ENCODE measurements at regions not wholly inside any gene's neighbourhood (a gene's known extent, or its start where the extent isn't known, plus 50 kb on each side); places are given as distances from the start of the nearest gene placed in this dataset.
"Not testable (repeated sequence)": the region's sequence is repeated elsewhere in the genome, so short reads cannot be mapped to it uniquely, and the experiment has no call there.

DNA sequence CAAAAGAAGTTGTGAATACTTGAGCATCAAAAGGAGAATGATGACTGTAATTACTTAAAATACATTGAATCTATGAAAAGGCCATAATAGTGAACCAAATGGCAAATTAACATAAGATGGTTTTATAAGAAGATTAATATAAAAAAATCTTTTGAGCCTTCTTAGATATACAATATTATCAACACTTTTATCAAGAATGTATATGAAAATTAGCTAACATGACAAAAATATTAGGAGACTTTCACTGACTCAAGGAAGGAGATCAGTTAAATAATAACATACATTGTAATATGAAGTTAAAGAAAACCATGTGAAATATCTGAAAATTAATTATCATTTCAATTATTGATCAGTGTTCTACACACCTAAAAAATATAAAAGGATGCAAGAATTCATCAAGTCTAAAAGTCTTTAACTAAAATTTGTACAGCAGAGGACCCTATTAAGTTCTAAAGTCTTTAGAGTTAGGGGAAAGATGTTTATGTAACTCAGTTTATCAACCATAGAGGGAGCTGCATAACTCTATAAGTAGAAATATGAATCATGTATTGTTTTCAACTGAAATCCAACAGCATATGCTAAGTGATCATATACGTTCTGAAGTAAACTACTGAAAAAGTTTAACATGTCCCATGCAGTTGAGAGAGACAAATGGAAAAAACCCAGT lies 756.1 kb upstream of the MIR17HG start:
- Mint-ChIP-seq H3K9me3 (peaks cover 2 to 9% (median 7%) of the 10 kb centered on the region in 3 donors), H3K4me1 (no peaks in the 10 kb centered on the region)

DNA sequence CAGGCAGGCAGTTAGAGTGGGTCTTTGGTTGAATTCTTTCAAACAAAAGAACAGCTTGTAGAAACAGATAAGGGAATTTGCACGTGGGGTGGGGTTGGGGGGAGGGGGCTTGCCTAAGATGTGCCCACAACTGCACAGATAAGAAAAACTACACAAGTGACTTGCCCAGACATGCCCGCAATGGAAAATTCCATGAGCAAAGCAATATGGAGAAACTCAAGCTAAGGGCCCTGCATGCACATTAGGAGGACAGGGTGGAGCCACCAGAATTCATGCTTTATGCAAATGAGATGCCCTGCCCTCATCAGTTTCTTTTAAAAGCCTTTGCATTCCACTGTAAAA lies 755.6 kb upstream of the MIR17HG start:
- H3K9me3 Mint-ChIP-seq, result peaks cover 2 to 9% (median 7%) of the 10 kb centered on the region in 3 donors
- peaks cover 1% of the 10 kb centered on the region for H3K36me3 Mint-ChIP-seq
- H3K4me1 Mint-ChIP-seq, result no peaks in the 10 kb centered on the region
- H3K27ac Mint-ChIP-seq, result no peak overlapping the region
- H3K4me3 Mint-ChIP-seq, result no peak overlapping the region
- no peaks in the 10 kb centered on the region for H3K27me3 Mint-ChIP-seq

More for the DNA sequence above, 756.1 kb upstream of the MIR17HG start:
- H3K27me3 Mint-ChIP-seq, result no peaks in the 10 kb centered on the region
- no peak overlapping the region for H3K4me3 Mint-ChIP-seq
- H3K36me3 Mint-ChIP-seq, result peaks cover 1% of the 10 kb centered on the region
- H3K27ac Mint-ChIP-seq, result no peak overlapping the region

DNA sequence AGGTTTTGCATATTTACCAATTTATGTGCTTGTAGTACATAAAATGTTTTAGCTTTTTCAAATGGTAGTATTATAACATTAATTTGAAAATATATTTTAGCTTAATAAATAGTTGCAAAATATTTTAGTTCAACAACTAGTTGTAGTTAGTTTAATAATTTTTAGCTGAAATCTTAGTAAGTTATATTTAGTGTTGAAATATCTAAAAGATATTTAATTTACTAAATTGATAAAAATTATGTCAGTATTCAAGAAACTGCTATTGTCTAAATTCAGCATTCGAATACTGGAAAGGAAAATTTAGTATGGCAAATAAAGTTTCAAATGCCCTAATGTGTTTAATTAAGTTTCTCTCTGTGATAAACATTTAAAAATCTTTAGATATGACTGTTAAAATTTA lies 754.5 kb upstream of the MIR17HG start:
- Mint-ChIP-seq H3K27ac (no peak overlapping the region), H3K27me3 (no peaks in the 10 kb centered on the region), H3K4me1 (no peaks in the 10 kb centered on the region), H3K36me3 (peaks cover 1% of the 10 kb centered on the region), H3K9me3 (peaks cover 2 to 9% (median 7%) of the 10 kb centered on the region in 3 donors), H3K4me3 (no peak overlapping the region)

DNA sequence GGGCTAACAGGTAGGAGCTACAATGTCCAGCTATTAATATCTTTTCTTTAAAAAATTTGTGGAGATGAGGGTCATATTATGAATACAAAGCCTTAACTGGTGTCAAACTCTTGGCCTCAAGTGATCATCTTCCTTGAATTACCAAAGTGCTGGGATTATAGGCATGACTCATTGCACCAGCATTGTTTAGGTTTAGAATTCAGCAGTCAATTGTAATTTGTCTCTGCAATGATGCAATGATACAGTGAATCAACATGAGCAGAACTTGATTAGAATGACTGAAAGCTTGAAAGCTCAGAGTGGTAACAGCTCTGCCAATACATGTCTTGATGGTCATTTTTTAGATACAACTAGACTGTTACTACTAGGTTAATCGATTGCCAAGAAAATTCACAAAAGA lies 752.8 kb upstream of the MIR17HG start:
- Mint-ChIP-seq H3K4me1 (no peaks in the 10 kb centered on the region), H3K4me3 (no peak overlapping the region), H3K27ac (no peak overlapping the region), H3K27me3 (no peaks in the 10 kb centered on the region), H3K36me3 (peaks cover 1% of the 10 kb centered on the region), H3K9me3 (peaks cover 2 to 11% (median 9%) of the 10 kb centered on the region in 3 donors)

DNA sequence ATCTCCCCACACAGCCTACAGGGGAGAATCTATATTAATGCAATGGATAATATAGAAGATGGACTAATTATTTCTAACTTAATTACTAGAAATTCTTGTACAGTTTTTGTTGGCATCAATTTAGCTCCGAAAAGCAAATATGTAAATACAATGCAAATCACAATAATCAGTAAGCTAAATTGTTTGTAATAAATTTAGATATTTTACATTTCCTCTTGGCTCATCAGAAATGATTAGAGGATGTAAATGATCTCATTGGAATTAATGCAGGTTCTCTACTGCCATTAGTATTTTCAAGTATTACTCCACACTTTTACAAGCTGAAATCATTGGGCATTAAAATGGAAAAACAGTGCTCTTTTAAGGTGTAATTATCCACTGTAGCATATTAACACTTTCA lies 741.8 kb upstream of the MIR17HG start:
- Mint-ChIP-seq H3K4me1 (no peaks in the 10 kb centered on the region), H3K36me3 (no peaks in the 10 kb centered on the region), H3K27ac (no peak overlapping the region), H3K4me3 (no peak overlapping the region), H3K27me3 (no peaks in the 10 kb centered on the region), H3K9me3 (peaks cover 0 to 5% (median 3%) of the 10 kb centered on the region in 3 donors)

DNA sequence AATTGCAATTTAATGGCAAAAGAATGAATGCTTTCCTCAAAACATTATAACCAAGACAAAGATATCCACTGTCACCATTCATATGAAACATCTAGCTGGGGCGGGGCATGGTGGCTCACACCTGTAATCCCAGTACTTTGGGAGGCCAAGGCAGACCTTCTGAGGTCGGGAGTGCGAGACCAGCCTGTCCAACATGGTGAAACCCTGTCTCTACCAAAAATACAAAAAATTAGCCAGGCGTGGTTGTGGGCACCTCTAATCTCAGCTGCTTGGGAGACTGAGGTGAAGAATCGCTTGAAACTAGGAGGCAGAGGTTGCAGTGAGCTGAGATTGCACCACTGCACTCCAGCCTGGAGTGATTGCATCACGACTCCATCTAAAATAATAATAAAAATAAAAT lies 740.6 kb upstream of the MIR17HG start:
- not testable (repeated sequence) for H3K27me3 Mint-ChIP-seq, H3K36me3 Mint-ChIP-seq, H3K9me3 Mint-ChIP-seq, H3K4me3 Mint-ChIP-seq, H3K4me1 Mint-ChIP-seq, H3K27ac Mint-ChIP-seq

DNA sequence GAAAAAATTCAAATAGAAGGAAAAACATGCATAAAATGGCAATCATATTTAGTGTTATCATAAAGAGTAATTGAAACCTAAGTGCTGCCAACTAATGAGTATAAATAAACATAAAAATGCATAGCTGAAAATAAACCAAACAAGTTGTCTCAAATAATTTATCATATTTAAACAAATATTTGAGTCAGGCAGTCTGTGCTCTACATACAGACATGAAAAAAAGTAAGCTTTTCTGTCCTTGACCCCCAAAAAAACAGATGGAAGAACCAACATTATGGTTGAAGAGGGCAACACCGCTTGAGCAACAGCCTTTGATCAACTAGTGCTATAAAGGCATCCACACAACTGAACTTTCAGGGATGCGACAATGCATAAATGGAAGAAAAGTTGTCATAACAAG lies 735.1 kb upstream of the MIR17HG start:
- Mint-ChIP-seq H3K27ac (no peak overlapping the region), H3K27me3 (no peaks in the 10 kb centered on the region), H3K9me3 (peaks cover 2 to 8% (median 6%) of the 10 kb centered on the region in 3 donors), H3K4me1 (no peaks in the 10 kb centered on the region), H3K4me3 (no peak overlapping the region), H3K36me3 (no peaks in the 10 kb centered on the region)

DNA sequence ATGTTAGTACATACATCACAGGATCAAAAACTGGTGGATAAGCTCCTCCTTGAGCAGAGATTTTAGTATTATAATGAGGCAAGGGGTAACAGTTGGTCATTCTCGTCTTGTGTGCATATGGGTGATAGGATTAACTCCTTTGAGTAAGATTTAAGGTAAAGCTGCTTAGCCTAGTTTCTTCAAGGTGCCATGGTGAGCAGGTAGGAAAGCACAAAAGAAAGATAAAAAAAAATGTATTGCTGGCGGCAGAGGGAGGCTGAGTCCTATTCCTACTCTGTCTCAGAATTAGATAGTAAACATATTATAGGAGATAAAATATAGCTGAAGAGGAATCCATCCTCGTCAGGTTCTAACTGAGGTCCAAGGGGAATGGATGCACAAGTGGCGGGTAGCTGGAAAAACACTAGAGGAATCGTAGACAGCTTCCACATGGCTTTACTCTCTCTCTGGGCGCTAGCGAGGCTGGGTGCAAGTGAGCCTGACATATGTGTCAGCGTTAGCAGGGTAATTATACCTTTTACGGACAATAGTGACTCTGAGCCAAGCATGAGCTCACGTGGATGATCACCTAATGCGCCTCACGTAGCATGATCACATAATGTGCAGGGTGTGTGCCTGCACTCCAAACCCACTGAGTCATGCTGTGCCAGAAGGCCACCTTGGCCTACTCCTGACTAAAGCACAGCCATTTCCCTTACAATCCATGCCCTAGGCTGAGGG lies 734.3 kb upstream of the MIR17HG start:
- Mint-ChIP-seq H3K9me3 (peaks cover 2 to 8% (median 6%) of the 10 kb centered on the region in 3 donors), H3K27me3 (no peaks in the 10 kb centered on the region), H3K4me1 (no peaks in the 10 kb centered on the region), H3K27ac (no peak overlapping the region), H3K4me3 (no peak overlapping the region), H3K36me3 (no peaks in the 10 kb centered on the region)

DNA sequence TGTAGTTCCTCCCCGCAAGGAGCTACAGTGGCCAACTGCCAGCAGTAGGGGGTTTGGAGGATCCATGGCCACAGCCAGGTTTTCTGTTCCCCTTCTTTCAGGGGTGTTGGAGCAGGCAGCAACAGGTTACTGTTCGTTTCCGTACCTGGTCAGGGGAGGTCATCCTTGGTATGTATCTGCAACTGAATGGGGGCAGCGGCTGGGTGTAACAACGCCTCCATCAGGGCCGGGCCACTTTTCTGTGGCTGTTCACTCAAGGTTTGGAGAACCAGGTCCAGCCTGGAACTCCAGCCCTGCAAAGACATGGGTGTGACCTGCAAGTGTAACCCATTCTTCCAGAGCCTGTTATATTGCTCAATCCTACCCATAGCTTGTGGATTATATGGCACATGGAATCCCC lies 732.3 kb upstream of the MIR17HG start:
- no peak overlapping the region for H3K4me3 Mint-ChIP-seq
- no peaks in the 10 kb centered on the region for H3K36me3 Mint-ChIP-seq
- H3K27ac Mint-ChIP-seq, result no peak overlapping the region
- H3K9me3 Mint-ChIP-seq, result peaks cover 2 to 12% (median 6%) of the 10 kb centered on the region in 3 donors
- H3K27me3 Mint-ChIP-seq, result no peaks in the 10 kb centered on the region
- no peaks in the 10 kb centered on the region for H3K4me1 Mint-ChIP-seq

DNA sequence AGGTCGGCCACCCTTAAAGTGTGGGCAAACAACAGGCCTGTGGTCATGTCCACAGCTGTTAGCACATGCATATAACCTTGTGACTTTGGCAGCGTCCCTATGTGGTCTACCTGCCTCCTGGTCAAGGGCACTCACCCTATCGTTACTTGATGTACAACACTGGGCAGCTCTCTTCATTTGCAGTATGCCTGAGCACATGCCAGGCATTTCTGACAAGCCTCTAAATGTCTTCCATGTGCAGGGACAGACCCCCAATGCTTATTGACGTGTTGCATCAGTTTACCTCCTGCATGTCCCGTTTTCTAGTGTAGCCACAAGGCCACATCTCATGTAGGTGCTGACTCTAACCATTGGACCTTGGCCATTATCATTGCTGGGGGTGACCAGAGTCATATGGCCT lies 731.7 kb upstream of the MIR17HG start:
- Mint-ChIP-seq H3K4me3 (no peak overlapping the region), H3K27me3 (no peaks in the 10 kb centered on the region), H3K27ac (no peak overlapping the region), H3K4me1 (no peaks in the 10 kb centered on the region), H3K9me3 (peaks cover 2 to 12% (median 6%) of the 10 kb centered on the region in 3 donors), H3K36me3 (no peaks in the 10 kb centered on the region)

DNA sequence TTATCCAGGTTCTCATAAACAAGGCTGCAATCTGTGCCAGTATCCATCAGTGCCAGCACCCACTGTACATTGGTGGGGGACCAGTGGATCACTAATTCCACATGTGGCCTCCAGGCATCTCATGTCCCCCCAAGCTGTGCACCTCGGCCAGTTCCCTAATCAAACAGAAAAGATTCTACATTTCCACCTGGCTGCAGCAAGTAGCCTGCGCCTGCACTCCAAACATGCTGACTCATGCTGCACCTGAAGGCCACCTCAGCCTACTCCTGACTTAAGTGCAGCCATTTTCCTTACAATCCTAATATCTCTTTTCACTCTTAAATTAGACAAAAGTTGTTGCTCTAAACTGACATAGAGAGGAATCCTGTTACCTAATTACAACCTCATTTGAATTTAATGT lies 729.4 kb upstream of the MIR17HG start:
- no peak overlapping the region for H3K4me3 Mint-ChIP-seq
- H3K9me3 Mint-ChIP-seq, result peaks cover 2 to 5% (median 3%) of the 10 kb centered on the region in 3 donors
- no peak overlapping the region for H3K27ac Mint-ChIP-seq
- no peaks in the 10 kb centered on the region for H3K36me3 Mint-ChIP-seq
- H3K4me1 Mint-ChIP-seq, result no peaks in the 10 kb centered on the region
- no peaks in the 10 kb centered on the region for H3K27me3 Mint-ChIP-seq

DNA sequence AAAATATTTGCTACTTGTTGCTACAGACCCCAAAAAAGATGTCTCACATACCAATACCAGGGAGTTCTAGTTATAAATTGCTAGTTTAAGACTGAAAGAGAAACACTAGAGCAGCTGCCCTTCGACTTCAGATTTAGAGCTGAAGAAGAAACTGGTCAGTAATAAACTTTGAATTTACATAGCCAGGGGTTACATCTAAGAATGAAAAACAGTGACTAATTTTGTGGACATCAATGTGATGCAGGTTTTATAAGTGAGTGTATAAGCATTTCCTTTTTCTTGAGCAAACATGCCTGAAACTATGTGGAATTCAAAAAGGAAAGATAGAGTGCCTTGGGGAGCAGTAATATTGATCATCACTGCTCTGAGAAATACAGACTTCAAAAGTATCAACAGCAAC lies 724.9 kb upstream of the MIR17HG start:
- peaks cover 0 to 9% (median 1%) of the 10 kb centered on the region in 3 donors for H3K9me3 Mint-ChIP-seq
- H3K27me3 Mint-ChIP-seq, result no peaks in the 10 kb centered on the region
- H3K27ac Mint-ChIP-seq, result no peak overlapping the region
- H3K4me1 Mint-ChIP-seq, result peaks cover 0 to 2% (median 0%) of the 10 kb centered on the region in 3 donors
- H3K4me3 Mint-ChIP-seq, result no peak overlapping the region
- H3K36me3 Mint-ChIP-seq, result no peaks in the 10 kb centered on the region

DNA sequence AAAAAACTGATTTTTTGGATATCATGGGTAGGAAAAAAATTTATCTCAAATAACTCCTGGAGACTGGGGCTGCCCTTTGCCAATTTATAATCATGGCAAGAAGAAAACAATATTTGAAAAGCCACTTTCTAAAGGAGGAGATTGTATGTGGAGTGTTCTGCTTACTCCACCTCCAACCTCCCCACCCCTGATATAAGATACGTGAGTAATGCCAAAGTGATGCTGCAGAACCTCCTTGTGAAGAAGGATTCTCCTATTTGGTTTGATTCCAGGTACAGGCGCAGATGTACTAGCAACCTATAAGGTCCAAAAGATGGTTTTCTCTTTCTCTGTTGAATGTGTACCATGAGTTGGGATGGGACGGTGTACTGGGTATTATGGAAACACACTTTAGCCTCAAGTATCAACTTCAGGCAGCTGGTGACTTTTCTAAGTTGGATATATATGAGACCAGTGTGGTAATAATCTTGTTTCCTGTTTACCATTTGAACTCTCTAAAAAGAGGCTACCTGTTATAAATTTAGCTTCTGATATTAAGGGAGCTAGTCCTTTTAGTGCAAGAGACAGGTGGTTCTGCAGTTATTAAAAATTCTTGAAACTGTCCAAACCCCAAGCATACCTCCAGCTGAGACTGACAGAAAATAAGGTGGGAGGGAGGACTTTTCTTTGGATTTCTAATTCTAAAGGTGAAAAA lies 724.0 kb upstream of the MIR17HG start:
- peaks cover 0 to 2% (median 0%) of the 10 kb centered on the region in 3 donors for H3K4me1 Mint-ChIP-seq
- H3K4me3 Mint-ChIP-seq, result no peak overlapping the region
- H3K36me3 Mint-ChIP-seq, result no peaks in the 10 kb centered on the region
- H3K9me3 Mint-ChIP-seq, result peaks cover 0 to 7% (median 1%) of the 10 kb centered on the region in 3 donors
- no peak overlapping the region for H3K27ac Mint-ChIP-seq
- no peaks in the 10 kb centered on the region for H3K27me3 Mint-ChIP-seq

DNA sequence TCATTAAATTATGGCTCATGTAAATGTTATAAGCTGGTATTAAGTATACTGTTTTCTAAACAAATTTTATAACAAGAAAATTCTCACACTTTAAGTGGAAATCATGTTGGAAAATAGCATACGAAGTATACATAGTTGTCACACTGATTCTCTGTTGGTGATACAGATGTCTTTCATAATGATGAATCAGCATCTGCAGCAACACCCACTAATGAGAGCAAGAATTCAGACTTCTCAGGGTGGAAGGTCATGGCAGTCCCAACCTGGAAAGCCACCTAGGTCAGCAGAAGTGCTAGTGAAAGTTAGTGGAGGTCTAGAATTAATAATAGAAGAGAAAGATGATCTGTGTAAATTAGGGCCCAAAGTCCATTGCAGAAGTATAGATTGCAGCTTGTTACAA lies 719.7 kb upstream of the MIR17HG start:
- H3K27me3 Mint-ChIP-seq, result no peaks in the 10 kb centered on the region
- peaks cover 1 to 9% (median 2%) of the 10 kb centered on the region in 3 donors for H3K9me3 Mint-ChIP-seq

DNA sequence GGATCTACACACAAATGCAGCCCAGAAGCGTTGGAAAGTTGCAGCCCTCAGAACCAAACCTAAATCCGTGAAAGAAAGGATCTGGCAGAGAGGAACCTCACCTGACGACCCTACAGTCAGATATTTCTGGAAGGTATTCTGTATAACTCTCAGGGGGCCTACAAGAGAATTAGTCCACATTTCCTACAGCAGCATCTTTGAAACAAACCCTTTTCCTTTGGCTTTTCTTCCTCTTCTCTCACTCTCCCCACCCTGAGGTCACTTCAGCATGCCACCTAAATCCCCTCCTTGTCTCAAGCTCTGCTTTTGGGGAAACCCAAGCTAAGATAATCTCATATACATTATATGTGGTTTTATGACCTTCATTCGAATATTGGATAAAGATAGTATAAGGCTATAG lies 719.0 kb upstream of the MIR17HG start:
- Mint-ChIP-seq H3K36me3 (no peaks in the 10 kb centered on the region), H3K27ac (no peak overlapping the region), H3K4me3 (no peak overlapping the region), H3K27me3 (no peaks in the 10 kb centered on the region), H3K4me1 (peaks cover 0 to under 1% (median 0%) of the 10 kb centered on the region in 3 donors), H3K9me3 (peaks cover 1 to 9% (median 2%) of the 10 kb centered on the region in 3 donors)

More for the DNA sequence above, 719.7 kb upstream of the MIR17HG start:
- Mint-ChIP-seq H3K36me3 (no peaks in the 10 kb centered on the region), H3K4me1 (peaks cover 0 to 2% (median 0%) of the 10 kb centered on the region in 3 donors), H3K27ac (no peak overlapping the region), H3K4me3 (no peak overlapping the region)
